Cardiac muscle cell (in vitro differentiated cells and primary cell): ENCODE measurements at regions not wholly inside any gene's neighbourhood (a gene's known extent, or its start where the extent isn't known, plus 50 kb on each side); places are given as distances from the start of the nearest gene placed in this dataset.

Experiments
- DNase-seq, 2 donors: peaks; one replicate each; pipeline versions ENCODE4 v3.0.0 to v3.0.0-alpha.2; 2010 to 2017; ENCODE audit warnings: low read depth in 1 of 2, low spot score in 1 of 2
- H3K27ac ChIP-seq: fragments of 200-600 bp; sonication (generic); 2 replicates; pipeline ENCODE4 v1.5.1; 2016
- H3K27me3 ChIP-seq: fragments of 200-600 bp; sonication (generic); 2 replicates; pipeline ENCODE4 v1.6.0; 2016; ENCODE audit warnings: control low read depth
- H3K36me3 ChIP-seq: fragments of 200-600 bp; sonication (generic); 2 replicates; pipeline ENCODE4 v1.5.1; 2016; ENCODE audit warnings: control low read depth
- H3K4me1 ChIP-seq: fragments of 200-600 bp; sonication (generic); 2 replicates; pipeline ENCODE4 v1.8.1; 2017; ENCODE audit warnings: low read depth, mild to moderate bottlenecking, mixed run types
- H3K4me3 ChIP-seq: fragments of 200-600 bp; sonication (generic); 2 replicates; pipeline ENCODE4 v1.5.1; 2016; ENCODE audit warnings: mild to moderate bottlenecking
- H3K9me3 ChIP-seq: fragments of 200-600 bp; sonication (generic); 2 replicates; pipeline ENCODE4 v1.5.1; 2017; ENCODE audit warnings: low read depth, mild to moderate bottlenecking, control low read depth
- CTCF ChIP-seq: IDR thresholded peaks from 2 replicates; pipeline ENCODE4 v1.5.1; 2012; ENCODE audit warnings: low read depth, mild to moderate bottlenecking, low read length

- no peak for TF ChIP-seq CTCF
- Histone ChIP-seq H3K27me3 (no peaks in the 10 kb centered on the region), H3K27ac (no peak overlapping the region), H3K9me3 (no peaks in the 10 kb centered on the region), H3K36me3 (no peaks in the 10 kb centered on the region), H3K4me1 (no peaks in the 10 kb centered on the region), H3K4me3 (no peak overlapping the region)
- peak in 1 of 2 donors; percentile 99 for DNase-seq
Measured at GRCh38 chr17:73798111-73798748, 154.0 kb upstream of the SDK2 start.

- TF ChIP-seq CTCF = no peak
- DNase-seq = no peak
- H3K27me3 ChIP-seq = no peaks in the 10 kb centered on the region
- no peak overlapping the region for H3K4me3 ChIP-seq
- H3K4me1 ChIP-seq = no peaks in the 10 kb centered on the region
- H3K27ac ChIP-seq = no peak overlapping the region
- H3K36me3 ChIP-seq = no peaks in the 10 kb centered on the region
- H3K9me3 ChIP-seq = no peaks in the 10 kb centered on the region
Measured at GRCh38 chr17:73799096-73799495, 154.9 kb upstream of the SDK2 start.

GRCh38 chr17:73799781-73800627 lies 155.8 kb upstream of the SDK2 start:
- H3K4me3 ChIP-seq = no peak overlapping the region
- no peak overlapping the region for H3K27ac ChIP-seq
- no peaks in the 10 kb centered on the region for H3K27me3 ChIP-seq
- TF ChIP-seq CTCF = no peak
- no peaks in the 10 kb centered on the region for H3K36me3 ChIP-seq
- no peak for DNase-seq
- no peaks in the 10 kb centered on the region for H3K4me1 ChIP-seq
- no peaks in the 10 kb centered on the region for H3K9me3 ChIP-seq

GRCh38 chr17:73800893-73801292 lies 156.6 kb upstream of the SDK2 start:
- H3K4me1 ChIP-seq = no peaks in the 10 kb centered on the region
- no peak for DNase-seq
- H3K36me3 ChIP-seq = no peaks in the 10 kb centered on the region
- no peak for TF ChIP-seq CTCF
- no peak overlapping the region for H3K4me3 ChIP-seq
- no peak overlapping the region for H3K27ac ChIP-seq
- no peaks in the 10 kb centered on the region for H3K9me3 ChIP-seq
- H3K27me3 ChIP-seq = no peaks in the 10 kb centered on the region

- Histone ChIP-seq H3K27ac (no peak overlapping the region), H3K36me3 (no peaks in the 10 kb centered on the region), H3K4me1 (no peaks in the 10 kb centered on the region), H3K9me3 (no peaks in the 10 kb centered on the region), H3K4me3 (no peak overlapping the region), H3K27me3 (no peaks in the 10 kb centered on the region)
- no peak for TF ChIP-seq CTCF
- DNase-seq = no peak
Measured at GRCh38 chr17:73801455-73802100, 157.3 kb upstream of the SDK2 start.
